GM23338 (cell line): ENCODE measurements at regions not wholly inside any gene's neighbourhood (a gene's known extent, or its start where the extent isn't known, plus 50 kb on each side); places are given as distances from the start of the nearest gene placed in this dataset.

Source experiments
- ATAC-seq: fragments of 200-7000 bp; cut with Tn5 transposase; 3 replicates; pipeline ENCODE4 v1.9.1; 2020
- DNase-seq: peaks from one replicate; pipeline ENCODE4 v3.0.0-alpha.2; 2015; ENCODE audit warnings: low spot score
- H2AFZ ChIP-seq: fragments of 200-600 bp; sonication (generic); 2 replicates; pipeline ENCODE4 v1.8.0; 2016; ENCODE audit warnings: antibody characterized with exemption, mild to moderate bottlenecking, moderate library complexity
- H3F3A ChIP-seq: fragments of 200-600 bp; sonication (generic); replicated peaks from 2 replicates; pipeline ENCODE4 v1.8.0; 2017; ENCODE audit warnings: antibody characterized with exemption, mixed run types, low read depth
- H3K27ac ChIP-seq: fragments of 200-600 bp; sonication (generic); 2 replicates; pipeline ENCODE4 v1.6.1; 2016; ENCODE audit warnings: low read depth
- H3K27me3 ChIP-seq: fragments of 200-600 bp; sonication (generic); 2 replicates; pipeline ENCODE4 v1.8.0; 2016; ENCODE audit warnings: mild to moderate bottlenecking, mixed run types, moderate library complexity; ENCODE audit not compliant: insufficient read depth
- H3K36me3 ChIP-seq: fragments of 200-600 bp; sonication (generic); 2 replicates; pipeline ENCODE4 v1.8.0; 2016; ENCODE audit warnings: mild to moderate bottlenecking; ENCODE audit not compliant: insufficient read depth
- H3K4me1 ChIP-seq: fragments of 200-600 bp; sonication (generic); 2 replicates; pipeline ENCODE4 v1.8.0; 2016; ENCODE audit warnings: mild to moderate bottlenecking, moderate library complexity; ENCODE audit not compliant: insufficient read depth
- H3K4me2 ChIP-seq: fragments of 200-600 bp; sonication (generic); 2 replicates; pipeline ENCODE4 v1.7.1; 2017; ENCODE audit warnings: mixed run types
- H3K4me3 ChIP-seq: fragments of 200-600 bp; sonication (generic); 2 replicates; pipeline ENCODE4 v1.6.1; 2016; ENCODE audit warnings: mixed run types
- H3K79me2 ChIP-seq: fragments of 200-600 bp; sonication (generic); replicated peaks from 2 replicates; pipeline ENCODE4 v1.8.0; 2017; ENCODE audit warnings: mild to moderate bottlenecking; ENCODE audit not compliant: insufficient read depth
- H3K9me2 ChIP-seq: fragments of 200-600 bp; sonication (generic); 2 replicates; pipeline ENCODE4 v1.8.0; 2017; ENCODE audit not compliant: insufficient read depth
- H4K20me1 ChIP-seq: fragments of 200-600 bp; sonication (generic); replicated peaks from 2 replicates; pipeline ENCODE4 v1.8.0; 2017; ENCODE audit warnings: mild to moderate bottlenecking; ENCODE audit not compliant: insufficient read depth
- H3K27ac Mint-ChIP-seq: 2 replicates; pipeline ENCODE4 v1.8.0; 2020; ENCODE audit warnings: inconsistent platforms, mild to moderate bottlenecking, moderate library complexity, mixed read lengths
- H3K27me3 Mint-ChIP-seq: 3 replicates; pipeline ENCODE4 v1.8.0; 2022; ENCODE audit warnings: low read depth, mild to moderate bottlenecking, moderate library complexity, mixed read lengths, inconsistent platforms; ENCODE audit not compliant: insufficient read depth, poor library complexity
- H3K36me3 Mint-ChIP-seq: 3 replicates; pipeline ENCODE4 v1.8.0; 2021; ENCODE audit warnings: low read depth, mild to moderate bottlenecking, inconsistent platforms, moderate library complexity, mixed read lengths
- H3K4me1 Mint-ChIP-seq: 3 replicates; pipeline ENCODE4 v1.8.0; 2020; ENCODE audit warnings: mild to moderate bottlenecking, inconsistent platforms, mixed read lengths
- H3K4me3 Mint-ChIP-seq: 3 replicates; pipeline ENCODE4 v1.8.0; 2021; ENCODE audit warnings: moderate library complexity, mild to moderate bottlenecking, inconsistent platforms, mixed read lengths
- H3K9me3 Mint-ChIP-seq: 3 replicates; pipeline ENCODE4 v1.8.0; 2020; ENCODE audit warnings: moderate library complexity, mild to moderate bottlenecking, inconsistent platforms, mixed read lengths
- CREB1 ChIP-seq: fragments of 250-450 bp; sonication (Bioruptor Pico); IDR thresholded peaks from 2 replicates; pipeline ENCODE4 v1.5.0; 2020; ENCODE audit warnings: low read depth, mild to moderate bottlenecking, moderate library complexity
- EZH2 ChIP-seq: fragments of 200-600 bp; sonication (generic); IDR thresholded peaks from one replicate; pipeline ENCODE4 v1.8.0; 2017; ENCODE audit warnings: antibody characterized with exemption, mild to moderate bottlenecking, low read depth; ENCODE audit not compliant: unreplicated experiment
- JUNB ChIP-seq: IDR thresholded peaks from one replicate; pipeline ENCODE4 v1.6.1; 2016; ENCODE audit warnings: antibody characterized with exemption; ENCODE audit not compliant: unreplicated experiment
- POLR2AphosphoS5 ChIP-seq: IDR thresholded peaks from 2 replicates; pipeline ENCODE4 v1.6.1; 2016; ENCODE audit warnings: antibody characterized with exemption, low read depth
- ZNF462 ChIP-seq: fragments of 250-450 bp; sonication (Bioruptor Pico); IDR thresholded peaks from 2 replicates; pipeline ENCODE4 v1.5.0; 2020; ENCODE audit warnings: mild to moderate bottlenecking, moderate library complexity
- TF ChIP-seq, protein P1 (sequence below), 2 experiments: fragments of 200-600 bp in 1 of 2; sonication (generic) in 1 of 2; conservative IDR thresholded peaks; 2 replicates each; pipeline versions ENCODE4 v1.5.1 to v1.6.1; 2016 to 2017; ENCODE audit warnings: antibody characterized with exemption in 2 of 2, low read depth in 2 of 2, mild to moderate bottlenecking in 2 of 2, moderate library complexity in 1 of 2
- TF ChIP-seq, protein P2 (sequence below): IDR thresholded peaks from one replicate; pipeline ENCODE4 v1.6.1; 2018; ENCODE audit warnings: antibody characterized with exemption; ENCODE audit not compliant: unreplicated experiment

- no peaks in the 10 kb centered on the region; the same call in 1 of the 2 replicates for H3K36me3 ChIP-seq
- Mint-ChIP-seq H3K9me3 (peaks cover 37% of the 10 kb centered on the region), H3K4me3 (no peak overlapping the region), H3K36me3 (peaks cover 17% of the 10 kb centered on the region), H3K27ac (no peak overlapping the region), H3K4me1 (no peaks in the 10 kb centered on the region; the same call in 2 of the 3 replicates), H3K27me3 (no peaks in the 10 kb centered on the region)
- no peak overlapping the region for H2AFZ ChIP-seq
- peaks cover 4% of the 10 kb centered on the region; the same call in 1 of the 2 replicates for H3K9me2 ChIP-seq
- H3K4me3 ChIP-seq: no peak overlapping the region
- ATAC-seq (no peak), DNase-seq (no peak)
- H3K4me1 ChIP-seq: no peaks in the 10 kb centered on the region
- no peak overlapping the region for H3K4me2 ChIP-seq
- no peaks in the 10 kb centered on the region for H4K20me1 ChIP-seq
- H3F3A ChIP-seq: no peaks in the 10 kb centered on the region
- H3K79me2 ChIP-seq: no peaks in the 10 kb centered on the region
- TF ChIP-seq, protein P1, sequence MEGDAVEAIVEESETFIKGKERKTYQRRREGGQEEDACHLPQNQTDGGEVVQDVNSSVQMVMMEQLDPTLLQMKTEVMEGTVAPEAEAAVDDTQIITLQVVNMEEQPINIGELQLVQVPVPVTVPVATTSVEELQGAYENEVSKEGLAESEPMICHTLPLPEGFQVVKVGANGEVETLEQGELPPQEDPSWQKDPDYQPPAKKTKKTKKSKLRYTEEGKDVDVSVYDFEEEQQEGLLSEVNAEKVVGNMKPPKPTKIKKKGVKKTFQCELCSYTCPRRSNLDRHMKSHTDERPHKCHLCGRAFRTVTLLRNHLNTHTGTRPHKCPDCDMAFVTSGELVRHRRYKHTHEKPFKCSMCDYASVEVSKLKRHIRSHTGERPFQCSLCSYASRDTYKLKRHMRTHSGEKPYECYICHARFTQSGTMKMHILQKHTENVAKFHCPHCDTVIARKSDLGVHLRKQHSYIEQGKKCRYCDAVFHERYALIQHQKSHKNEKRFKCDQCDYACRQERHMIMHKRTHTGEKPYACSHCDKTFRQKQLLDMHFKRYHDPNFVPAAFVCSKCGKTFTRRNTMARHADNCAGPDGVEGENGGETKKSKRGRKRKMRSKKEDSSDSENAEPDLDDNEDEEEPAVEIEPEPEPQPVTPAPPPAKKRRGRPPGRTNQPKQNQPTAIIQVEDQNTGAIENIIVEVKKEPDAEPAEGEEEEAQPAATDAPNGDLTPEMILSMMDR (conservative IDR thresholded peaks at IDR 0.05; ENCODE audit: low read depth in 2 of 2): no peak
- TF ChIP-seq CREB1 (CRISPR knock-in tag) (no peak), EZH2 (no peak), POLR2AphosphoS5 (no peak), ZNF462 (no peak), JUNB (no peak)
- TF ChIP-seq, protein P2, sequence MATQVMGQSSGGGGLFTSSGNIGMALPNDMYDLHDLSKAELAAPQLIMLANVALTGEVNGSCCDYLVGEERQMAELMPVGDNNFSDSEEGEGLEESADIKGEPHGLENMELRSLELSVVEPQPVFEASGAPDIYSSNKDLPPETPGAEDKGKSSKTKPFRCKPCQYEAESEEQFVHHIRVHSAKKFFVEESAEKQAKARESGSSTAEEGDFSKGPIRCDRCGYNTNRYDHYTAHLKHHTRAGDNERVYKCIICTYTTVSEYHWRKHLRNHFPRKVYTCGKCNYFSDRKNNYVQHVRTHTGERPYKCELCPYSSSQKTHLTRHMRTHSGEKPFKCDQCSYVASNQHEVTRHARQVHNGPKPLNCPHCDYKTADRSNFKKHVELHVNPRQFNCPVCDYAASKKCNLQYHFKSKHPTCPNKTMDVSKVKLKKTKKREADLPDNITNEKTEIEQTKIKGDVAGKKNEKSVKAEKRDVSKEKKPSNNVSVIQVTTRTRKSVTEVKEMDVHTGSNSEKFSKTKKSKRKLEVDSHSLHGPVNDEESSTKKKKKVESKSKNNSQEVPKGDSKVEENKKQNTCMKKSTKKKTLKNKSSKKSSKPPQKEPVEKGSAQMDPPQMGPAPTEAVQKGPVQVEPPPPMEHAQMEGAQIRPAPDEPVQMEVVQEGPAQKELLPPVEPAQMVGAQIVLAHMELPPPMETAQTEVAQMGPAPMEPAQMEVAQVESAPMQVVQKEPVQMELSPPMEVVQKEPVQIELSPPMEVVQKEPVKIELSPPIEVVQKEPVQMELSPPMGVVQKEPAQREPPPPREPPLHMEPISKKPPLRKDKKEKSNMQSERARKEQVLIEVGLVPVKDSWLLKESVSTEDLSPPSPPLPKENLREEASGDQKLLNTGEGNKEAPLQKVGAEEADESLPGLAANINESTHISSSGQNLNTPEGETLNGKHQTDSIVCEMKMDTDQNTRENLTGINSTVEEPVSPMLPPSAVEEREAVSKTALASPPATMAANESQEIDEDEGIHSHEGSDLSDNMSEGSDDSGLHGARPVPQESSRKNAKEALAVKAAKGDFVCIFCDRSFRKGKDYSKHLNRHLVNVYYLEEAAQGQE: no peak
- H3K27me3 ChIP-seq: no peaks in the 10 kb centered on the region
- H3K27ac ChIP-seq: no peak overlapping the region
These were observed 315.7 kb upstream of the RRP15 start for GRCh38 chr1:217969428-217969827.
